ENCODE measurements at regions not wholly inside any gene's neighbourhood (a gene's known extent, or its start where the extent isn't known, plus 50 kb on each side); places are given as distances from the start of the nearest gene placed in this dataset.

GRCh38 chr9:103399535-103399934 is 404.4 kb downstream of the CYLC2 start:
- TF ChIP-seq, protein P1, sequence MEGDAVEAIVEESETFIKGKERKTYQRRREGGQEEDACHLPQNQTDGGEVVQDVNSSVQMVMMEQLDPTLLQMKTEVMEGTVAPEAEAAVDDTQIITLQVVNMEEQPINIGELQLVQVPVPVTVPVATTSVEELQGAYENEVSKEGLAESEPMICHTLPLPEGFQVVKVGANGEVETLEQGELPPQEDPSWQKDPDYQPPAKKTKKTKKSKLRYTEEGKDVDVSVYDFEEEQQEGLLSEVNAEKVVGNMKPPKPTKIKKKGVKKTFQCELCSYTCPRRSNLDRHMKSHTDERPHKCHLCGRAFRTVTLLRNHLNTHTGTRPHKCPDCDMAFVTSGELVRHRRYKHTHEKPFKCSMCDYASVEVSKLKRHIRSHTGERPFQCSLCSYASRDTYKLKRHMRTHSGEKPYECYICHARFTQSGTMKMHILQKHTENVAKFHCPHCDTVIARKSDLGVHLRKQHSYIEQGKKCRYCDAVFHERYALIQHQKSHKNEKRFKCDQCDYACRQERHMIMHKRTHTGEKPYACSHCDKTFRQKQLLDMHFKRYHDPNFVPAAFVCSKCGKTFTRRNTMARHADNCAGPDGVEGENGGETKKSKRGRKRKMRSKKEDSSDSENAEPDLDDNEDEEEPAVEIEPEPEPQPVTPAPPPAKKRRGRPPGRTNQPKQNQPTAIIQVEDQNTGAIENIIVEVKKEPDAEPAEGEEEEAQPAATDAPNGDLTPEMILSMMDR (IDR thresholded peaks at IDR 0.05): no peak
- TF ChIP-seq POLR2AphosphoS5 (IDR thresholded peaks at IDR 0.05): no peak

Data from breast epithelium (tissue), 3 donors.